Astrocyte (in vitro differentiated cells and primary cell): ENCODE measurements at regions not wholly inside any gene's neighbourhood (a gene's known extent, or its start where the extent isn't known, plus 50 kb on each side); places are given as distances from the start of the nearest gene placed in this dataset.

Experiments used
- DNase-seq: peaks from one replicate; pipeline ENCODE4 v3.0.0-alpha.2; 2010; ENCODE audit warnings: low read depth
- FAIRE-seq: peaks from 2 replicates; lab custom pipeline; 2011; peaks lifted over from hg19 to GRCh38; lab: Jason Lieb, UNC
- H2AFZ ChIP-seq: 2 replicates; pipeline ENCODE4 v1.6.0; 2012; ENCODE audit warnings: low read depth, low read length, inconsistent platforms
- H3K27ac ChIP-seq: 2 replicates; pipeline ENCODE4 v1.5.1; 2011; ENCODE audit warnings: low read depth, low read length, inconsistent platforms
- H3K27me3 ChIP-seq: 2 replicates; pipeline ENCODE4 v1.6.0; 2011; ENCODE audit warnings: low read length, inconsistent platforms; ENCODE audit not compliant: insufficient read depth
- H3K36me3 ChIP-seq: 2 replicates; pipeline ENCODE4 v1.5.1; 2011; ENCODE audit warnings: low read length, inconsistent platforms; ENCODE audit not compliant: insufficient read depth
- H3K4me1 ChIP-seq: 2 replicates; pipeline ENCODE4 v1.5.1; 2011; ENCODE audit warnings: low read length, inconsistent platforms; ENCODE audit not compliant: insufficient read depth
- H3K4me2 ChIP-seq: 2 replicates; pipeline ENCODE4 v1.6.0; 2012; ENCODE audit warnings: low read length, inconsistent platforms
- H3K4me3 ChIP-seq: 2 replicates; pipeline ENCODE4 v1.5.1; 2011; ENCODE audit warnings: low read depth, mild to moderate bottlenecking, low read length, inconsistent platforms; ENCODE audit not compliant: insufficient read depth
- H3K79me2 ChIP-seq: 2 replicates; pipeline ENCODE4 v1.6.0; 2012; ENCODE audit warnings: mild to moderate bottlenecking, low read length, inconsistent platforms; ENCODE audit not compliant: insufficient read depth
- H3K9ac ChIP-seq: 2 replicates; pipeline ENCODE4 v1.6.0; 2012; ENCODE audit warnings: mild to moderate bottlenecking, low read length, inconsistent platforms
- H3K9me3 ChIP-seq: 2 replicates; pipeline ENCODE4 v1.5.1; 2012; ENCODE audit warnings: low read depth, mild to moderate bottlenecking, low read length, inconsistent platforms; ENCODE audit not compliant: insufficient read depth
- H4K20me1 ChIP-seq: 2 replicates; pipeline ENCODE4 v1.6.0; 2012; ENCODE audit warnings: low read length, inconsistent platforms; ENCODE audit not compliant: insufficient read depth
- H3K27ac Mint-ChIP-seq: one replicate; pipeline ENCODE4 v1.8.0; 2021; ENCODE audit warnings: mild to moderate bottlenecking, mixed read lengths; ENCODE audit not compliant: unreplicated experiment
- H3K27me3 Mint-ChIP-seq: one replicate; pipeline ENCODE4 v1.8.0; 2021; ENCODE audit warnings: low read depth, mixed read lengths; ENCODE audit not compliant: unreplicated experiment
- H3K36me3 Mint-ChIP-seq: one replicate; pipeline ENCODE4 v1.8.0; 2021; ENCODE audit warnings: low read depth, mixed read lengths; ENCODE audit not compliant: unreplicated experiment
- H3K4me1 Mint-ChIP-seq: one replicate; pipeline ENCODE4 v1.8.0; 2021; ENCODE audit warnings: low read depth, mixed read lengths; ENCODE audit not compliant: unreplicated experiment
- H3K4me3 Mint-ChIP-seq: one replicate; pipeline ENCODE4 v1.8.0; 2021; ENCODE audit warnings: mild to moderate bottlenecking, moderate library complexity, mixed read lengths; ENCODE audit not compliant: unreplicated experiment
- H3K9me3 Mint-ChIP-seq: one replicate; pipeline ENCODE4 v1.8.0; 2021; ENCODE audit warnings: mild to moderate bottlenecking, mixed read lengths; ENCODE audit not compliant: unreplicated experiment
- EZH2 ChIP-seq: IDR thresholded peaks from 2 replicates; pipeline ENCODE4 v1.6.1; 2012; ENCODE audit warnings: mild to moderate bottlenecking, low read length, inconsistent platforms; ENCODE audit not compliant: insufficient read depth
- TF ChIP-seq, protein P1 (sequence below): IDR thresholded peaks from 2 replicates; pipeline ENCODE4 v1.5.1; 2011; ENCODE audit warnings: low read depth, mild to moderate bottlenecking, inconsistent platforms, low read length, moderate library complexity; ENCODE audit not compliant: insufficient read depth

DNA sequence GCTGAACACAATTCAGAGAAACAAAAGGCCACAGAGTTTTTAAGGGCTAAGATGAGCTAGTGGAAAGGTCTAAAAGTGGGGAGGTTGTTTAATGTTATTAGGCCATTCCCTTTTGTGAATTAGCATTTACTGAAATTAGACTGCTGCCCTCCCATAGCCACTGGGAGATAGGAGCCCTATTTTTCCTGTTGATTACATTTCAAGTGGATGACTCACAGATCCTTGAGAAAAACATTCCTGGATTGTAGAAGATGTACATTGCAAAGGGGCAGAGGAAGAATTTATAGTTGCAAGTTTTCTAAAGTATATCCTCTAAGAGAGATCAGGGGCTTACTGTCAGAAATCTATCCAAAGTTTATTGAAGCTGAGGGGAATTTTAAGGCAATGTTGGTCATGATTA is 367.1 kb upstream of the IZUMO3 start:
- Mint-ChIP-seq H3K4me3 (no peak overlapping the region), H3K36me3 (no peaks in the 10 kb centered on the region), H3K27ac (no peak overlapping the region), H3K9me3 (no peaks in the 10 kb centered on the region), H3K4me1 (peaks cover 11% of the 10 kb centered on the region), H3K27me3 (no peaks in the 10 kb centered on the region)
- H3K4me1 ChIP-seq: no peaks in the 10 kb centered on the region
- no peak overlapping the region for H3K4me2 ChIP-seq
- no peak overlapping the region for H3K27ac ChIP-seq
- no peaks in the 10 kb centered on the region for H3K79me2 ChIP-seq
- no peak overlapping the region for H2AFZ ChIP-seq
- FAIRE-seq (no peak), DNase-seq (no peak)
- H3K9ac ChIP-seq: no peak overlapping the region
- no peaks in the 10 kb centered on the region for H3K9me3 ChIP-seq
- H3K4me3 ChIP-seq: no peak overlapping the region
- TF ChIP-seq EZH2: no peak
- TF ChIP-seq, protein P1, sequence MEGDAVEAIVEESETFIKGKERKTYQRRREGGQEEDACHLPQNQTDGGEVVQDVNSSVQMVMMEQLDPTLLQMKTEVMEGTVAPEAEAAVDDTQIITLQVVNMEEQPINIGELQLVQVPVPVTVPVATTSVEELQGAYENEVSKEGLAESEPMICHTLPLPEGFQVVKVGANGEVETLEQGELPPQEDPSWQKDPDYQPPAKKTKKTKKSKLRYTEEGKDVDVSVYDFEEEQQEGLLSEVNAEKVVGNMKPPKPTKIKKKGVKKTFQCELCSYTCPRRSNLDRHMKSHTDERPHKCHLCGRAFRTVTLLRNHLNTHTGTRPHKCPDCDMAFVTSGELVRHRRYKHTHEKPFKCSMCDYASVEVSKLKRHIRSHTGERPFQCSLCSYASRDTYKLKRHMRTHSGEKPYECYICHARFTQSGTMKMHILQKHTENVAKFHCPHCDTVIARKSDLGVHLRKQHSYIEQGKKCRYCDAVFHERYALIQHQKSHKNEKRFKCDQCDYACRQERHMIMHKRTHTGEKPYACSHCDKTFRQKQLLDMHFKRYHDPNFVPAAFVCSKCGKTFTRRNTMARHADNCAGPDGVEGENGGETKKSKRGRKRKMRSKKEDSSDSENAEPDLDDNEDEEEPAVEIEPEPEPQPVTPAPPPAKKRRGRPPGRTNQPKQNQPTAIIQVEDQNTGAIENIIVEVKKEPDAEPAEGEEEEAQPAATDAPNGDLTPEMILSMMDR: no peak
- no peaks in the 10 kb centered on the region for H3K27me3 ChIP-seq
- no peaks in the 10 kb centered on the region for H4K20me1 ChIP-seq
- H3K36me3 ChIP-seq: no peaks in the 10 kb centered on the region

DNA sequence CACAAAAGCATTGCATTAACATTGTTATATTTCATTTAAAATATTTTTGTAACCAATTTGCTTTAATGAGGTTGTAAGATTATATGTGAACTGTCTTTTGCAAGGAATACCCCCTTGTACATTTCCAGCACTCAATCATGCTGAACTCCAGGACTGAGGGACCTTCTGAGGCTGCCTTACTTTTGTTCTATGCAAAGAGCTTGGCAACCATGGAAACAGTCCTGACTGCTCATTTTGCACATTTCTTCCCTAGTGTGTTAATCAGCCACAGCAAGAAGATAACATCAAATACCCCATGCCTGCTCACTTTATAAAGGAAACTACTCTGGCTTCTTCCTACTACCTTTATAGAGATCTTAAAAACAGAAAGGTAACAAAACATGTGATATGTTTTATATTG is 355.6 kb upstream of the IZUMO3 start:
- Mint-ChIP-seq H3K36me3 (no peaks in the 10 kb centered on the region), H3K9me3 (no peaks in the 10 kb centered on the region), H3K4me1 (no peaks in the 10 kb centered on the region), H3K4me3 (no peak overlapping the region), H3K27me3 (no peaks in the 10 kb centered on the region), H3K27ac (no peak overlapping the region)
- no peak for DNase-seq
- no peak overlapping the region for H3K9ac ChIP-seq
- no peaks in the 10 kb centered on the region for H3K79me2 ChIP-seq
- H3K27ac ChIP-seq: no peak overlapping the region
- no peaks in the 10 kb centered on the region for H4K20me1 ChIP-seq
- no peaks in the 10 kb centered on the region for H3K27me3 ChIP-seq
- H3K36me3 ChIP-seq: no peaks in the 10 kb centered on the region
- H3K9me3 ChIP-seq: peaks cover 3% of the 10 kb centered on the region
- no peak for FAIRE-seq
- H3K4me2 ChIP-seq: no peak overlapping the region
- H3K4me3 ChIP-seq: no peak overlapping the region
- no peaks in the 10 kb centered on the region for H3K4me1 ChIP-seq
- no peak for TF ChIP-seq EZH2
- TF ChIP-seq, protein P1: no peak
- no peak overlapping the region for H2AFZ ChIP-seq

DNA sequence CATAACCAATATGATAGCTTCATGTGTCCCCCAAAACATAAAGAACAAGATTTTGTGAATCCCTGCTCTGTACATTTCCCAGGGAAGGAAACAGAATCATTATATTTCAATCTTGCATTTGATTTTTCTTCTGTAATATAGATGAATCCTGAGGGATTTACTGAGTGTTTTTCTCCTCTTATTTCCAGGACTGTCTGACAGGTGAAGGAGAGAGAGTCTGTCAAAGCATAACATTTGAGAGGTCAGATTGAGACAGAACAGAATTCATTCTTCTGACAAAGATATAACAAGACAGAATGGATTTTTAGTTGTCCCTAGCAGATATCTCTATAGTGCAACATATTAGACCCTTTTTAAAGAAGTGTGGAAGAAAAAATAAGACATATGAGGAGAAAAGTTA is 354.5 kb upstream of the IZUMO3 start:
- no peaks in the 10 kb centered on the region for H3K36me3 Mint-ChIP-seq
- no peak for FAIRE-seq

More for the DNA sequence above, 354.5 kb upstream of the IZUMO3 start:
- H3K4me1 ChIP-seq: no peaks in the 10 kb centered on the region
- no peaks in the 10 kb centered on the region for H3K27me3 ChIP-seq
- no peak overlapping the region for H3K27ac ChIP-seq
- no peaks in the 10 kb centered on the region for H3K9me3 Mint-ChIP-seq
- H3K4me3 Mint-ChIP-seq: no peak overlapping the region
- H3K36me3 ChIP-seq: no peaks in the 10 kb centered on the region
- no peaks in the 10 kb centered on the region for H3K27me3 Mint-ChIP-seq
- H3K27ac Mint-ChIP-seq: no peak overlapping the region
- TF ChIP-seq EZH2: no peak
- TF ChIP-seq, protein P1: no peak
- no peak overlapping the region for H3K9ac ChIP-seq
- DNase-seq: no peak
- H3K4me3 ChIP-seq: no peak overlapping the region
- no peak overlapping the region for H3K4me2 ChIP-seq
- H3K9me3 ChIP-seq: peaks cover under 1% of the 10 kb centered on the region
- H3K79me2 ChIP-seq: no peaks in the 10 kb centered on the region
- no peak overlapping the region for H2AFZ ChIP-seq
- no peaks in the 10 kb centered on the region for H3K4me1 Mint-ChIP-seq
- no peaks in the 10 kb centered on the region for H4K20me1 ChIP-seq
